ENCODE measurements at regions not wholly inside any gene's neighbourhood (a gene's known extent, or its start where the extent isn't known, plus 50 kb on each side); places are given as distances from the start of the nearest gene placed in this dataset.

GRCh38 chr11:77525455-77526091 is 51.7 kb upstream of the PAK1 start:
- no peak for TF ChIP-seq CTCF (conservative IDR thresholded peaks at IDR 0.05)
- TF ChIP-seq EZH2 (IDR thresholded peaks at IDR 0.05; ENCODE audit: low read depth), result no peak
